Lower leg skin (tissue), 4 donors: ENCODE measurements at regions not wholly inside any gene's neighbourhood (a gene's known extent, or its start where the extent isn't known, plus 50 kb on each side); places are given as distances from the start of the nearest gene placed in this dataset.

Experiments used
- DNase-seq, 2 donors: peaks; one replicate each; pipeline ENCODE4 v3.0.0-alpha.2; 2019; ENCODE audit warnings: low spot score in 2 of 2
- H3K4me3 ChIP-seq: fragments of 200-600 bp; sonication (generic); 2 replicates; pipeline ENCODE4 v1.5.1; 2017; ENCODE audit warnings: mild to moderate bottlenecking, low read depth; ENCODE audit not compliant: poor library complexity, severe bottlenecking
- CTCF ChIP-seq, 3 donors: fragments of 450-650 bp; IDR thresholded peaks; one replicate each; pipeline ENCODE4 v1.5.1; 2016; ENCODE audit warnings: antibody characterized with exemption in 3 of 3, mild to moderate bottlenecking in 3 of 3, moderate library complexity in 2 of 3
- POLR2A ChIP-seq, 2 donors: fragments of 450-650 bp; IDR thresholded peaks; one replicate each; pipeline ENCODE4 v1.6.1; 2016 to 2017; ENCODE audit warnings: antibody characterized with exemption in 2 of 2, mild to moderate bottlenecking in 1 of 2, moderate library complexity in 1 of 2
- WGBS, 2 donors: methylation state at CpG; one replicate each; pipeline ENCODE4 v1.1.5; 2018; 5-methylcytosine and 5-hydroxymethylcytosine counted together
- intact Hi-C: fragments of 100-400 bp; cut with DNase I; formaldehyde crosslinking; loops from one replicate; pipeline ENCODE4 v1.15.0; 2023; ENCODE audit warnings: low total_unique reads

- TF ChIP-seq POLR2A (IDR thresholded peaks at IDR 0.05) (no peak), CTCF (IDR thresholded peaks at IDR 0.05) (no peak)
- intact Hi-C loops = no loop called here
- 41 to 62% methylated on average over 1 of the region's 1 CpG for WGBS, 2 donors
- no peak for DNase-seq
- H3K4me3 ChIP-seq = no peak overlapping the region
These were observed 999.4 kb upstream of the GJE1 start for GRCh38 chr6:141133346-141133745.

- no peak for DNase-seq
- H3K4me3 ChIP-seq = no peak overlapping the region
- WGBS, 2 donors = 70 to 72% methylated on average over 3 of the region's 3 CpGs
- TF ChIP-seq POLR2A (IDR thresholded peaks at IDR 0.05) (no peak), CTCF (IDR thresholded peaks at IDR 0.05) (no peak)
- intact Hi-C loops = no loop called here
These were observed 1001.1 kb upstream of the GJE1 start for GRCh38 chr6:141131616-141132015.

GRCh38 chr6:141123497-141123896 is 1009.2 kb upstream of the GJE1 start:
- intact Hi-C loops = no loop called here
- TF ChIP-seq POLR2A (IDR thresholded peaks at IDR 0.05) (no peak), CTCF (IDR thresholded peaks at IDR 0.05) (no peak)
- no peak for DNase-seq
- no peak overlapping the region for H3K4me3 ChIP-seq

- TF ChIP-seq CTCF (IDR thresholded peaks at IDR 0.05) (no peak), POLR2A (IDR thresholded peaks at IDR 0.05) (no peak)
- DNase-seq = no peak
- intact Hi-C loops = no loop called here
These were observed 1009.7 kb upstream of the GJE1 start for GRCh38 chr6:141123049-141123448.

GRCh38 chr6:141118991-141119390 is 1013.7 kb upstream of the GJE1 start:
- no peak for DNase-seq
- TF ChIP-seq POLR2A (IDR thresholded peaks at IDR 0.05) (no peak), CTCF (IDR thresholded peaks at IDR 0.05) (no peak)
- 66 to 71% methylated on average over 2 of the region's 2 CpGs for WGBS, 2 donors
- intact Hi-C loops = no loop called here
- H3K4me3 ChIP-seq = no peak overlapping the region

More at GRCh38 chr6:141123049-141123448, 1009.7 kb upstream of the GJE1 start:
- no peak overlapping the region for H3K4me3 ChIP-seq

- intact Hi-C loops = no loop called here
- no peak for TF ChIP-seq POLR2A (IDR thresholded peaks at IDR 0.05)
- TF ChIP-seq CTCF (IDR thresholded peaks at IDR 0.05) = no peak
- no peak for DNase-seq
- H3K4me3 ChIP-seq = no peak overlapping the region
These were observed 1014.9 kb upstream of the GJE1 start for GRCh38 chr6:141117874-141118273.
